ENCODE measurements at regions not wholly inside any gene's neighbourhood (a gene's known extent, or its start where the extent isn't known, plus 50 kb on each side); places are given as distances from the start of the nearest gene placed in this dataset.

- TF ChIP-seq CTCF (IDR thresholded peaks at IDR 0.05; ENCODE audit: low read length) (no peak), EZH2 (optimal IDR thresholded peaks at IDR 0.05; ENCODE audit: low read depth, low read length) (no peak)
These were observed 773.5 kb downstream of the SQOR start for GRCh38 chr15:46408312-46408711.

Measured in MM.1S (cell line).